Spleen (tissue), 7 donors: ENCODE measurements at regions not wholly inside any gene's neighbourhood (a gene's known extent, or its start where the extent isn't known, plus 50 kb on each side); places are given as distances from the start of the nearest gene placed in this dataset.

Source experiments
- POLR2AphosphoS5 ChIP-seq, 3 donors: sonication (generic); formaldehyde crosslinking; IDR thresholded peaks; one replicate each; pipeline ENCODE4 v1.5.1; 2017; ENCODE audit warnings: antibody characterized with exemption in 3 of 3
- TF ChIP-seq, protein P1 (sequence below), 11 experiments: fragments of 200-600 bp in 7 of 11; fragments of 450-650 bp in 4 of 11; sonication (generic) in 4 of 11; IDR thresholded peaks in 8 of 11; conservative IDR thresholded peaks in 3 of 11; 1 replicate in 7 of 11; 2 replicates in 4 of 11; pipeline versions ENCODE4 v1.4.0 to v1.8.0; 2016 to 2021; ENCODE audit warnings: antibody characterized with exemption in 11 of 11, inconsistent platforms in 4 of 11, mild to moderate bottlenecking in 1 of 11
- donor health status: DM: no; HTN: no; CAD: no; lungs with moderate emphysema.
- donor health status: DM: no; HTN: no; CAD: no.
- donor health status: DM: no; HTN: no; CAD: no.

DNA sequence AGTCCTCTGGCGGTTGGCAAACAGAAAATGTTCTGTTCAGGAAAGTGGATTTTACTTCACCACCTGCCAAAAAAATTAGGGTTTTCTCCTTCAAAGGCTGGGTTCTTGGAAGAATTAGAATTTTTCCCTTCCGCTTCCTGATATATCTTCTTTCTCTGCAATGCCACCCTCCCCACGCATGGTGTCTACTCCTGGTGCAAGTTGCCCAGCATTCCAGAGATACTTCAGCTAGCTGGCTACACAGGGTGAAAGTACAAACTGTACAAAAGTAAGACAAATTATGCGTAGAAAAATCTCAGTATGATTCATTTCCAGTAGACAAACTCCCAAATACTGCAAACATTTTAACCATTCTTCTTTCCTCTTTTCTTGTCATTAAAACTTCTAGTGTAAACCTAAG, 430.1 kb upstream of the ESRRG start:
- TF ChIP-seq, protein P1, sequence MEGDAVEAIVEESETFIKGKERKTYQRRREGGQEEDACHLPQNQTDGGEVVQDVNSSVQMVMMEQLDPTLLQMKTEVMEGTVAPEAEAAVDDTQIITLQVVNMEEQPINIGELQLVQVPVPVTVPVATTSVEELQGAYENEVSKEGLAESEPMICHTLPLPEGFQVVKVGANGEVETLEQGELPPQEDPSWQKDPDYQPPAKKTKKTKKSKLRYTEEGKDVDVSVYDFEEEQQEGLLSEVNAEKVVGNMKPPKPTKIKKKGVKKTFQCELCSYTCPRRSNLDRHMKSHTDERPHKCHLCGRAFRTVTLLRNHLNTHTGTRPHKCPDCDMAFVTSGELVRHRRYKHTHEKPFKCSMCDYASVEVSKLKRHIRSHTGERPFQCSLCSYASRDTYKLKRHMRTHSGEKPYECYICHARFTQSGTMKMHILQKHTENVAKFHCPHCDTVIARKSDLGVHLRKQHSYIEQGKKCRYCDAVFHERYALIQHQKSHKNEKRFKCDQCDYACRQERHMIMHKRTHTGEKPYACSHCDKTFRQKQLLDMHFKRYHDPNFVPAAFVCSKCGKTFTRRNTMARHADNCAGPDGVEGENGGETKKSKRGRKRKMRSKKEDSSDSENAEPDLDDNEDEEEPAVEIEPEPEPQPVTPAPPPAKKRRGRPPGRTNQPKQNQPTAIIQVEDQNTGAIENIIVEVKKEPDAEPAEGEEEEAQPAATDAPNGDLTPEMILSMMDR (IDR thresholded peaks at IDR 0.05 in 8 of 11, conservative IDR thresholded peaks at IDR 0.05 in 3 of 11): no peak
- no peak for TF ChIP-seq POLR2AphosphoS5 (IDR thresholded peaks at IDR 0.05)
